RWPE1 (cell line): ENCODE measurements at regions not wholly inside any gene's neighbourhood (a gene's known extent, or its start where the extent isn't known, plus 50 kb on each side); places are given as distances from the start of the nearest gene placed in this dataset.

ENCODE experiments used
- CTCF ChIA-PET: fragments of 350-600 bp; sonication (Branson Sonifier 250); formaldehyde crosslinking; extraction: SDS; loops from one replicate; lab custom pipeline; 2021; lab: Yijun Ruan, JAX
- POLR2A ChIA-PET: fragments of 400-600 bp; formaldehyde crosslinking; extraction: SDS; loops from one replicate; lab custom pipeline; 2020; ENCODE audit warnings: antibody characterized with exemption; ENCODE audit not compliant: low non-redundant PET; lab: Yijun Ruan, JAX
- DNase-seq: peaks from one replicate; pipeline ENCODE4 v3.0.0; 2012; ENCODE audit warnings: low spot score
- H3K27ac ChIP-seq: fragments of 450-650 bp; 2 replicates; pipeline ENCODE4 v1.5.1; 2017
- CTCF ChIP-seq: fragments of 450-650 bp; conservative IDR thresholded peaks from 2 replicates; pipeline ENCODE4 v1.5.1; 2017; ENCODE audit warnings: low read depth, mild to moderate bottlenecking

- no peak for TF ChIP-seq CTCF
- DNase-seq, result no peak
- CTCF ChIA-PET, result interaction anchor here (0.5 to 1.6 kb wide), 3 partner anchors 10 to 244 kb away, joined by 3 to 6 read pairs (median 4); no protein-coding TSS in a partner anchor
- POLR2A ChIA-PET, result no interaction called here
- no peak overlapping the region for H3K27ac ChIP-seq
These were observed 356.3 kb downstream of the USP25 start for GRCh38 chr21:16086121-16086520.

GRCh38 chr21:16086936-16087335 lies 357.2 kb downstream of the USP25 start:
- TF ChIP-seq CTCF, result no peak
- no peak overlapping the region for H3K27ac ChIP-seq
- DNase-seq, result no peak
- CTCF ChIA-PET, result interaction anchor here (0.9 to 1.6 kb wide), 3 partner anchors 9 to 243 kb away, joined by 3 to 6 read pairs (median 4); no protein-coding TSS in a partner anchor
- POLR2A ChIA-PET, result no interaction called here

- ChIA-PET CTCF (interaction anchor here (0.9 to 1.4 kb wide), 2 partner anchors 13 to 243 kb away, joined by 3 to 6 read pairs; no protein-coding TSS in a partner anchor), POLR2A (no interaction called here)
- no peak for DNase-seq
- no peak overlapping the region for H3K27ac ChIP-seq
- TF ChIP-seq CTCF, result no peak
These were observed 357.7 kb downstream of the USP25 start for GRCh38 chr21:16087523-16087922.

- no peak overlapping the region for H3K27ac ChIP-seq
- no peak for TF ChIP-seq CTCF
- ChIA-PET POLR2A (no interaction called here), CTCF (interaction anchor here (0.6 kb wide), 2 partner anchors 122 to 188 kb away, joined by 3 to 6 read pairs; no protein-coding TSS in a partner anchor)
- no peak for DNase-seq
These were observed 358.3 kb downstream of the USP25 start for GRCh38 chr21:16088056-16088455.

- no peak for TF ChIP-seq CTCF
- ChIA-PET CTCF (interaction anchor here (1.3 kb wide), 1 partner anchor 9 kb away, joined by 4 read pairs; no protein-coding TSS in a partner anchor), POLR2A (no interaction called here)
- no peak for DNase-seq
- H3K27ac ChIP-seq, result no peak overlapping the region
These were observed 365.2 kb downstream of the USP25 start for GRCh38 chr21:16095005-16095404.

GRCh38 chr21:16096988-16097387 lies 367.2 kb downstream of the USP25 start:
- POLR2A ChIA-PET, result no interaction called here
- CTCF ChIA-PET, result interaction anchor here (1.0 kb wide), 1 partner anchor 63 kb away, joined by 3 read pairs; no protein-coding TSS in a partner anchor
- no peak for TF ChIP-seq CTCF

More at GRCh38 chr21:16096988-16097387, 367.2 kb downstream of the USP25 start:
- DNase-seq, result no peak
- H3K27ac ChIP-seq, result no peak overlapping the region
